Activated CD4-positive, alpha-beta memory T cell treated with anti-CD3 and anti-CD28 coated beads, Interleukin-2, amount 10 ng/mL, durations not matched to agents 7 days and 5 days (primary cell): ENCODE measurements at regions not wholly inside any gene's neighbourhood (a gene's known extent, or its start where the extent isn't known, plus 50 kb on each side); places are given as distances from the start of the nearest gene placed in this dataset.

Experiments
- CTCF ChIA-PET: fragments of 350-600 bp; sonication (Branson Sonifier 250); formaldehyde crosslinking; loops from one replicate; lab custom pipeline; 2021; ENCODE audit warnings: antibody characterized with exemption, inconsistent platforms; lab: Charles Lee
- POLR2A ChIA-PET: fragments of 350-600 bp; sonication (Branson Sonifier 250); formaldehyde crosslinking; loops from one replicate; lab custom pipeline; 2021; ENCODE audit warnings: antibody characterized with exemption; lab: Charles Lee
- DNase-seq: peaks from one replicate; pipeline ENCODE4 v3.0.0-alpha.2; 2020
- H3K27ac Mint-ChIP-seq: one replicate; pipeline ENCODE4 v1.8.0; 2021; ENCODE audit warnings: mild to moderate bottlenecking, mixed read lengths
- H3K27me3 Mint-ChIP-seq: one replicate; pipeline ENCODE4 v1.8.0; 2021; ENCODE audit warnings: mixed read lengths
- H3K36me3 Mint-ChIP-seq: one replicate; pipeline ENCODE4 v1.8.0; 2021; ENCODE audit warnings: low read depth, mixed read lengths
- H3K4me1 Mint-ChIP-seq: one replicate; pipeline ENCODE4 v1.8.0; 2021; ENCODE audit warnings: mixed read lengths
- H3K4me3 Mint-ChIP-seq: one replicate; pipeline ENCODE4 v1.8.0; 2021; ENCODE audit warnings: mild to moderate bottlenecking, mixed read lengths
- H3K9me3 Mint-ChIP-seq: one replicate; pipeline ENCODE4 v1.8.0; 2021; ENCODE audit warnings: mixed read lengths

DNA sequence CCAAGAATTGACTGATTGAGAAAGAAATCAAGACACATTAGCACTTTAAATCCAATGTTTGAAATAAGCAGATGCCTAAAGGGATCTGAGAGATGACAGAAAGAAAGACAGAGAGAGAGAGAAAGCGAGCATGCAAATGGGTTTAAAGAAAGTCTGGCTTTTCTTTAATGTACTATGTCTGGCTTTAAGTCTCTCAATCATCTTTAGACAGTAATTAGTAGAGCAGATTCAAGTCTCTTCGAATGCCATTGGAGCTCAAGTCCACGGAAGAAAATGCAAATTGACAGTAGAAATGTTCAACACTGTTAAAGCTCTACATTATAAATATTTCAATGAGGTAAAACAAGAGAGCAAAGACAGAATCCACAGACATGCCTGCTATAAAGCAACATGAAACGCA is 1480.2 kb upstream of the CDH8 start:
- DNase-seq = no peak
- Mint-ChIP-seq H3K36me3 (no peaks in the 10 kb centered on the region), H3K4me1 (no peaks in the 10 kb centered on the region), H3K27me3 (no peaks in the 10 kb centered on the region), H3K4me3 (no peak overlapping the region), H3K27ac (no peak overlapping the region), H3K9me3 (peaks cover 2% of the 10 kb centered on the region)
- CTCF ChIA-PET = no interaction called here
- POLR2A ChIA-PET = no interaction called here

DNA sequence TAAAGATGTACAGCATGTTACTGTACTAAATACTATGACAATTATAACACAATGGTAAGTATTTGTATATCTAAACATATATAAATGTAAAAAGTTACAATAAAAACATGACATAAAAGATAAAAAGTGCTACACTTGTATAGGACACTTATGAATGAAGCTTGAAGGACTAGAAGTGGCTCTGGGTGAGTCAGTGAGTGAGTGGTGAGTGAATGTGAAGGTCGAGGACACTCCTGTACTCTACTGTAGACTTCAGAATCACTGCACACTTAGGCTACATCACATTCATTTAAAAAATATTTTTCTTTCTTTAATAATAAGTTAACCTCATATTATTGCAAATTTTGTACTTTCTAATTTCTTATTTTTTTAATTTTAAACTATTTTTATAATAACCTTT is 1476.7 kb upstream of the CDH8 start:
- Mint-ChIP-seq H3K36me3 (no peaks in the 10 kb centered on the region), H3K9me3 (peaks cover 4% of the 10 kb centered on the region), H3K27ac (no peak overlapping the region), H3K4me1 (no peaks in the 10 kb centered on the region), H3K4me3 (no peak overlapping the region), H3K27me3 (no peaks in the 10 kb centered on the region)
- DNase-seq = no peak
- ChIA-PET CTCF (no interaction called here), POLR2A (no interaction called here)

DNA sequence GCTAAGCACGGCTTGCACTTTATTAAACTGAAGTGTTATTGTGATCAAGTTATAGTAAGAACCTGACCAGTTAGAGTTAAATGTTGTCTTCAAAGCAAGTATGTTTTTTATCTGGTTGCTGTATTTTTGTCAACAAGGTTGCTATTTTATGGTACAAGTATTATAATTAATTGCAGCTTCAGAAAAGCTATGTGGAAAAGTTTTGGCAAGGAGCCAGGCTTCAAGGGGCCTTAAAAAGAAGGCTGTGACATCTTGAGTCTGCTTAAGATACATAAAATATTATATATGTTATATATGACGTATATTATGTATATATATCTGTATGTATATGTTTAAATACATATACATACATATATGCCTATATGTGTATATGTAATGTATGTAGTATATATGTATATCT is 1461.2 kb upstream of the CDH8 start:
- H3K27me3 Mint-ChIP-seq = no peaks in the 10 kb centered on the region
- H3K27ac Mint-ChIP-seq = no peak overlapping the region
- ChIA-PET POLR2A (no interaction called here), CTCF (no interaction called here)
- H3K4me3 Mint-ChIP-seq = no peak overlapping the region
- H3K4me1 Mint-ChIP-seq = no peaks in the 10 kb centered on the region
- DNase-seq = no peak
- peaks cover 9% of the 10 kb centered on the region for H3K9me3 Mint-ChIP-seq
- H3K36me3 Mint-ChIP-seq = no peaks in the 10 kb centered on the region

DNA sequence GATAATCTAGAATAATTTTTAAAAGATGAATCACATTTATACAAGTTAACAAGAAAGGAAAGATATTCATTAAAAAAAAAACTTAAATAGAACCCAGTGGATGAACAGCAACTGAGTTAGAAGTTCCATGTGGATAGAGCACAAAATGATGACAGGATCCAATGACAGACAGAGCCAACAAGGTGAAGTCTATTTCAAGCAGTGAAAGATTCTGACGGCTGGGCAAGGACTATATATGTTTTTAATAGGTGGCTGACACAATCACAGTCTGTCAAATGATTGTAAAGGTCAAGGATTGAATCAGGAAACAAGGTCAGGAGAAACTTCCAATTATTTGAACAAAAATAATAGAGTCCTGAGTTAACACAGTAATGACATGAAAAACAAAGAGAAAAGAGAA is 1460.0 kb upstream of the CDH8 start:
- ChIA-PET POLR2A (no interaction called here), CTCF (no interaction called here)
- no peak for DNase-seq
- Mint-ChIP-seq H3K27me3 (no peaks in the 10 kb centered on the region), H3K36me3 (no peaks in the 10 kb centered on the region), H3K27ac (no peak overlapping the region), H3K4me3 (no peak overlapping the region), H3K9me3 (peaks cover 9% of the 10 kb centered on the region), H3K4me1 (no peaks in the 10 kb centered on the region)

DNA sequence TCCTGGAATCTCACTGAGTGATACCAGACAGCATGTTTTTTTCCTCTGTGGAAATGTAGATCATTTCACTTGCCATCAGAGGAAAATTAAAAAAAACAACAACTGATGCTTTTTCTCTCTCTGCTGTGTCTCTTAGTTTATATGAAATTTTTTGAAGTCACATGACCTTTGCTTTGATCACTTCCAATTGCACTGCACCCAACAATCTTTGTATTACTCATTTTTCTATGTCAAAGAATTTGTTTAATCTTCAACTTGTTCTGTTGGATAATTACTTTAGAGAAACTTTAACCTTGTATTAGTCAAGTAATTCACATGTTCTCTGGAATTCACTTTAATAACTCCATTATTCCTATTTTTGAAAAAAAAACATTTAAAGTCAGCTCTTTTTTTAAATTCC is 1452.7 kb upstream of the CDH8 start:
- H3K4me1 Mint-ChIP-seq = no peaks in the 10 kb centered on the region
- H3K9me3 Mint-ChIP-seq = peaks cover 13% of the 10 kb centered on the region
- no peak overlapping the region for H3K4me3 Mint-ChIP-seq
- ChIA-PET POLR2A (no interaction called here), CTCF (no interaction called here)
- DNase-seq = no peak
- H3K27me3 Mint-ChIP-seq = no peaks in the 10 kb centered on the region
- no peaks in the 10 kb centered on the region for H3K36me3 Mint-ChIP-seq
- H3K27ac Mint-ChIP-seq = no peak overlapping the region

DNA sequence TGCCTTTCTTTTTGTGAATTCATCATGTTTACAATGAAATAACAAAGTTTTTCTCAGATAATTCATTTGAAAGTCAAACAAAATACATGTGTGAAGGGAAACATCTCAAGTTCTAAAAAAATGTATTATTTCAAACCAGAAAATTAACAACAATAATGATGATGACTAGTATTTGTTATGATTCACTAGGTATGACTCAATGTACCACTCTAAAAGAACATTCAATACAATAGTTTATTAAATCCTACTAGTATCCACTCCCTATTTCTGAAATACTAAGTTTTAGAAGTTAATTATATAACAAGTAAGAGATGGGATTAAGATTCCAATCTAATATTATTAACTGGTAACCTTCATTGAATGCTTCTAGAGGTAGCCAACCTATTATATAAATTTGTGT is 1444.8 kb upstream of the CDH8 start:
- no peaks in the 10 kb centered on the region for H3K27me3 Mint-ChIP-seq
- H3K9me3 Mint-ChIP-seq = peaks cover 16% of the 10 kb centered on the region
- no peaks in the 10 kb centered on the region for H3K36me3 Mint-ChIP-seq
- POLR2A ChIA-PET = no interaction called here
- H3K4me1 Mint-ChIP-seq = no peaks in the 10 kb centered on the region
- no peak overlapping the region for H3K27ac Mint-ChIP-seq
- H3K4me3 Mint-ChIP-seq = no peak overlapping the region
- DNase-seq = no peak
- CTCF ChIA-PET = no interaction called here

DNA sequence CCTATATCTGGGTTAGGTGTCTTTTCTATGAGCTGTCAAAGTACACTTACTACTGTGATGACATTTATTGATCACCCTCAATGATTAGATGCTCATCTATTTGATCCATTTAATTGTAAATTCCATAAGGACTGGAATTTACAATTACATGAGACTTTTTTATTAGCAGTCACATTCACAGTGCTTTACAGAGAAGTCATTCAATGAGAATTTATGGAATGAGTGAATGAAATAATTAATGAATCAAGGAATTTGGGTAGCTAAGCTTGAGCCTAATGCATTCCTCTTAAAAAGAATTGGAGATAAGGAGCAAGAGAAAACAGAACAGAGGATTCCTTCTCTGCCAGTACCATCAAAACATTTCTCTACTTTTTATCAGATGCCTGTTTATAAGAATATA is 1437.5 kb upstream of the CDH8 start:
- CTCF ChIA-PET = interaction anchor here (0.8 kb wide), 1 partner anchor 13 kb away, joined by 3 read pairs; no protein-coding TSS in a partner anchor
- peaks cover 18% of the 10 kb centered on the region for H3K9me3 Mint-ChIP-seq
- no peaks in the 10 kb centered on the region for H3K27me3 Mint-ChIP-seq
- no peak overlapping the region for H3K4me3 Mint-ChIP-seq
- DNase-seq = no peak
- no peaks in the 10 kb centered on the region for H3K4me1 Mint-ChIP-seq
- H3K36me3 Mint-ChIP-seq = no peaks in the 10 kb centered on the region
- H3K27ac Mint-ChIP-seq = no peak overlapping the region
- POLR2A ChIA-PET = no interaction called here

DNA sequence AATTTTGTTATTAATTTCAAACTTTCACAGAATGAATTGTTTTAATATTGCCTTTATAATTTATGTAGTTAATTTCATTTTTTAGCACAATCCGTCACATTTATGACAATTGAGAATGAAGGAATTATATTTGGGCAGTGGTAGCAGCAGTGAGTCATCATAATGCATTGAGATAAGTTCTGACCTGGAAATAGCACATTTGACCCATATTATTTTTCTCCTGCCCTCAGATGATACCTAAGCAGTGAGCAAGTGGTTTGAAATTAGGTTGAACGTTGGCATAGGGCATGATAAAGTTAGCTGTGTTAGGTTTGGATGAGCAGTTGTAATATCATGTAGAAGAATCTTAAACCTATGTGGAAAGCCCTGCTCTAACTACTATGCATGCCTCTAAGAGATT is 1431.3 kb upstream of the CDH8 start:
- Mint-ChIP-seq H3K27me3 (no peaks in the 10 kb centered on the region), H3K36me3 (no peaks in the 10 kb centered on the region), H3K4me1 (no peaks in the 10 kb centered on the region), H3K27ac (no peak overlapping the region), H3K4me3 (no peak overlapping the region), H3K9me3 (peaks cover 19% of the 10 kb centered on the region)
- DNase-seq = no peak
- ChIA-PET CTCF (no interaction called here), POLR2A (no interaction called here)

DNA sequence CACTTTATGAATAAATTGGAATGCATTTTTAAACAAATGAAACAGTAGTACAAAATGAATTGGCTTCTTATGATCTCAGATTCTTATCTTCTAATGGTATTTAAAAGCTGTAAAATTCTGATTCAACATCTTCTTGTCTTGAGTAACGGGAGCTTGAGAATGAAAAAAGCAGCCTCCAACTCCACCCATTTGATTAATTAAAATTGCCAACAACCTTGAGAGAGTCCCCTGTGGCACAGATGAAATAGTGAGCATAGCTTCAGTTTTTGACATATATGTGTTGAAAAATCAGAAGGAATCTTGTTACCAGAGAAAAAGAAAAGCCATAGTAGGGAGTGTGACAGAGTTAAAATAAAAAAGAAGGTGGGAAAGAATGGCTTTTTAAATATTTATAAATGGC is 1426.1 kb upstream of the CDH8 start:
- no peak for DNase-seq
- Mint-ChIP-seq H3K27me3 (no peaks in the 10 kb centered on the region), H3K4me3 (no peak overlapping the region), H3K4me1 (no peaks in the 10 kb centered on the region), H3K9me3 (peaks cover 14% of the 10 kb centered on the region), H3K36me3 (no peaks in the 10 kb centered on the region), H3K27ac (no peak overlapping the region)
- ChIA-PET POLR2A (no interaction called here), CTCF (interaction anchor here (0.6 kb wide), 1 partner anchor 208 kb away, joined by 3 read pairs; no protein-coding TSS in a partner anchor)

DNA sequence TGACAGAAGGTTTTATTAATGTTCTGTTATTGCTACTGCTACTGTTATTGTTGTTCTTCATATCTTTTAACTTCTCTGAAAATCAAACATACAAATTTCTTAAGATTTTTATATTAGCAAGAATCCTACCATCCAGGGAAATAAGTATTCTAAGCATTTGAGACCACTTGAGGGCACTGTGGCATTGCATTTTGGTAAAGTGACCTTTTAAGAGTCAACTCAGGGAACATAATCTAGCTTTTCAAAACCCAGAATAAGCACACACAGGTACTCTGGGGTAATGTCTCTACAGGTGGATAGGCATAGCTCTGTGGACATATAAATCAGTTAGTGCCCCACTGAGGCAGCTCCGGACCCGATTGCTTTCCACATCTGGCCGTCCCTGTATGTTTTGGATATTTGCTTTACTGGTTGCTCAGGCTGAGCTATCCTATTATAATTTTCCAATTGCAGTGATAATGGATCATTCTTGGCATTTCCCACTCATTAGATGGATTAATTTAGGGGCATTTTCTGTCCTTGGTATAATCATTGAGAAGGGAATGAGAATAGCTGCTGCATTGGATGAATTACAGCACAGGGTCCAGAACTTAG is 1425.1 kb upstream of the CDH8 start:
- POLR2A ChIA-PET = no interaction called here

DNA sequence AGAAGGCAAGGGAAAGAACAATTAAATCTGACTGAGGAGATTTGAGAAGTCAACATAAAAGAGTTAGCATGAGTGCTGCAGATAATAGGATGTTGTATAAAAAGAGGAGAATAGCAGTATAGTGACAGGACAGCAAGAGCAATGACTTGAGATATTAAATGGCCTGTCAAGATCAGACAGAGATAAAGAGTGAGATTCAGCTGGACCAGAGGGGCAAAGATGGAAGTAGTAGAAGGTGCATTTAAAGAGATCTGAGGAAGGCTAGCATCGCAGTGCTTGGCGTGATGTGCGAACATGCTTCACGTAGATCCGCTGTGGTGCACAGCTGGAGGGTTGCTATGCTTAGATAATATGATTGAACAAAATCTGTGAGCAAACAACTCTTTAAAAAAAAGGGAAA is 1422.6 kb upstream of the CDH8 start:
- Mint-ChIP-seq H3K4me1 (no peaks in the 10 kb centered on the region), H3K27ac (no peak overlapping the region), H3K27me3 (no peaks in the 10 kb centered on the region), H3K4me3 (no peak overlapping the region), H3K9me3 (peaks cover 8% of the 10 kb centered on the region), H3K36me3 (no peaks in the 10 kb centered on the region)
- DNase-seq = no peak
- ChIA-PET CTCF (no interaction called here), POLR2A (no interaction called here)

More for the DNA sequence above, 1425.1 kb upstream of the CDH8 start:
- Mint-ChIP-seq H3K4me1 (no peaks in the 10 kb centered on the region), H3K27me3 (no peaks in the 10 kb centered on the region), H3K4me3 (no peak overlapping the region), H3K27ac (no peak overlapping the region), H3K9me3 (peaks cover 17% of the 10 kb centered on the region), H3K36me3 (no peaks in the 10 kb centered on the region)
- DNase-seq = no peak
- CTCF ChIA-PET = no interaction called here

DNA sequence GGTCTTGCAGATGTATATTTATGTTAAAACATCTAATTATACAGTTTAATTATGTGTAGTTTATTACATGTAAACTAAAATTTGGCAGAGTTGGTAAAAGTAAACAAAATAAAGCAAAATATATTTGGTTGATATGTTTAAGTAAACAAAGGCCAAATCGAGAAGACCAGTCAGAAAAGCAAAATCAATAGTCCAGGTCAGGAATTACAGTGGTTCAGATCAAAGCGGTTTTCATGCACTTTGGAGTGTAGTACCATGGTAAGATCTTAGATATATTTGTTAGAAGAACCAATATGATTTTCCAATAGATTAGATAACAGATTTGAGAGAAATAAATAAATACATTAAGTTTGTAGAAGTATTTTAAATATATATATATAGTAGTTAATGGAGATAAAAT is 1421.6 kb upstream of the CDH8 start:
- Mint-ChIP-seq H3K27ac (no peak overlapping the region), H3K4me3 (no peak overlapping the region), H3K27me3 (no peaks in the 10 kb centered on the region), H3K9me3 (peaks cover 8% of the 10 kb centered on the region), H3K4me1 (no peaks in the 10 kb centered on the region), H3K36me3 (no peaks in the 10 kb centered on the region)
- DNase-seq = no peak
- ChIA-PET CTCF (no interaction called here), POLR2A (no interaction called here)

DNA sequence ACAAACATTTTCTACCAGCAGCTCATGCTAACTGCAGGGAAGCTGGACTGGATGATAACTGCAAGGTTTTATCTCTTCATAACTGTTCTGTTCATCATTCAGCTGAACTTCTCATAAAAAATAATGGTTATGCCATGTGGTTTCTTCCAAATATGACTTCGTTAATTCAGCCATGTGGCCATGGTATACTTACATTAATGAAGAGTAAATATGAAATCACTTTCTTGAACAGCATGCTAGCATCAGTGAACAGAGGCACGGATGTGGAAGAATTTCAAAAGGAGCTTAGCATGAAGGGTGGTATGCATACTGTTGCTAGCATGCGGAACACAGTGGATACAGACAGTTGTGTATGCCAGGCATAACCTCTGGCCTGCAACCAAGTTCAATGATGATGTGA is 1417.0 kb upstream of the CDH8 start:
- ChIA-PET CTCF (no interaction called here), POLR2A (no interaction called here)
- no peaks in the 10 kb centered on the region for H3K36me3 Mint-ChIP-seq
- H3K9me3 Mint-ChIP-seq = peaks cover 9% of the 10 kb centered on the region
- H3K27ac Mint-ChIP-seq = no peak overlapping the region
- no peaks in the 10 kb centered on the region for H3K27me3 Mint-ChIP-seq
- no peak overlapping the region for H3K4me3 Mint-ChIP-seq
- no peak for DNase-seq
- no peaks in the 10 kb centered on the region for H3K4me1 Mint-ChIP-seq

DNA sequence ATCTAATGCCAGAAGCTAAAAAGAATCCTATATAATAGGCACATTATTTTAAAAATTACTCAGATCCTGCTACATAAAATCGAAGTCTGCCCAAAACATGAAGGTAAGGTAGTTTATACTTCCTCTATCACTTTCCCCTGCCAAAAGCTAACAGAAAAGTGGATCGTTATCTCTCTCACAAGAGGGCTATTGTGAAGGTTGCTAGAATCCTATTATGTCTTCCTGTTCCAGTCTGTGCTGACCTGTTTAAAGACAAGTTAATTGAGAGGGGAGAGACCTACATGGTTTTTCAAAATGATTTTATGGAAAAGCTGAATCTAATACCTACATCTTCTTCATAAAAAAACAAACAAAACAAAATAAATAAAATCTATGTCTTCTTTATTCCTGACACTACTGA is 1410.9 kb upstream of the CDH8 start:
- CTCF ChIA-PET = no interaction called here
- no peak for DNase-seq

More for the DNA sequence above, 1410.9 kb upstream of the CDH8 start:
- Mint-ChIP-seq H3K9me3 (peaks cover 13% of the 10 kb centered on the region), H3K27ac (no peak overlapping the region), H3K36me3 (no peaks in the 10 kb centered on the region), H3K27me3 (no peaks in the 10 kb centered on the region), H3K4me1 (no peaks in the 10 kb centered on the region), H3K4me3 (no peak overlapping the region)
- POLR2A ChIA-PET = no interaction called here
